ENCODE measurements at regions not wholly inside any gene's neighbourhood (a gene's known extent, or its start where the extent isn't known, plus 50 kb on each side); places are given as distances from the start of the nearest gene placed in this dataset.

- Histone ChIP-seq H3K27me3 (ENCODE audit: control insufficient read depth in 3 of 3, insufficient read depth in 3 of 3, low read length in 2 of 3) (no peaks in the 10 kb centered on the region), H3K4me3 (no peak overlapping the region), H3K27ac (ENCODE audit: low read depth in 1 of 2, low read length in 1 of 2) (no peak overlapping the region), H3K36me3 (ENCODE audit: control insufficient read depth in 4 of 4, insufficient read depth in 4 of 4, low read length in 4 of 4) (no peaks in the 10 kb centered on the region), H3K4me1 (ENCODE audit: control insufficient read depth in 5 of 5, insufficient read depth in 5 of 5, low read length in 5 of 5) (no peaks in the 10 kb centered on the region), H3K9me3 (ENCODE audit: control insufficient read depth in 4 of 4, insufficient read depth in 3 of 4, low read length in 3 of 4) (peaks cover 0 to 4% (median 2%) of the 10 kb centered on the region in 4 donors), H3K9ac (ENCODE audit: insufficient read depth in 1 of 2, low read length in 2 of 2) (no peak overlapping the region)
- DNase-seq (no peak), ATAC-seq (ENCODE audit: insufficient read depth, low FRiP score) (no peak)
- WGBS, 2 donors: 47 to 67% methylated on average over 2 of the region's 2 CpGs
- TF ChIP-seq CTCF (IDR thresholded peaks at IDR 0.05; ENCODE audit: control extremely low read depth, extremely low read depth): no peak
Measured at GRCh38 chr1:187168297-187168696, 339.5 kb downstream of the PLA2G4A start.

- no peak for ATAC-seq (ENCODE audit: insufficient read depth, low FRiP score)
Measured at GRCh38 chr1:187185389-187185788, 356.6 kb downstream of the PLA2G4A start.

GRCh38 chr1:187197685-187198084 is 368.9 kb downstream of the PLA2G4A start:
- Histone ChIP-seq H3K9me3 (ENCODE audit: control insufficient read depth in 4 of 4, insufficient read depth in 3 of 4, low read length in 3 of 4) (no peaks in the 10 kb centered on the region), H3K4me1 (ENCODE audit: control insufficient read depth in 5 of 5, insufficient read depth in 5 of 5, low read length in 5 of 5) (no peaks in the 10 kb centered on the region), H3K4me3 (no peak overlapping the region), H3K27ac (ENCODE audit: low read depth in 1 of 2, low read length in 1 of 2) (no peak overlapping the region), H3K27me3 (ENCODE audit: control insufficient read depth in 3 of 3, insufficient read depth in 3 of 3, low read length in 2 of 3) (no peaks in the 10 kb centered on the region), H3K36me3 (ENCODE audit: control insufficient read depth in 4 of 4, insufficient read depth in 4 of 4, low read length in 4 of 4) (no peaks in the 10 kb centered on the region), H3K9ac (ENCODE audit: insufficient read depth in 1 of 2, low read length in 2 of 2) (no peak overlapping the region)
- ATAC-seq (ENCODE audit: insufficient read depth, low FRiP score) (no peak), DNase-seq (no peak)
- no peak for TF ChIP-seq CTCF (IDR thresholded peaks at IDR 0.05; ENCODE audit: control extremely low read depth, extremely low read depth)

More at GRCh38 chr1:187185389-187185788, 356.6 kb downstream of the PLA2G4A start:
- Histone ChIP-seq H3K36me3 (ENCODE audit: control insufficient read depth in 4 of 4, insufficient read depth in 4 of 4, low read length in 4 of 4) (no peaks in the 10 kb centered on the region), H3K4me1 (ENCODE audit: control insufficient read depth in 5 of 5, insufficient read depth in 5 of 5, low read length in 5 of 5) (no peaks in the 10 kb centered on the region), H3K27ac (ENCODE audit: low read depth in 1 of 2, low read length in 1 of 2) (no peak overlapping the region), H3K9ac (ENCODE audit: insufficient read depth in 1 of 2, low read length in 2 of 2) (no peak overlapping the region), H3K27me3 (ENCODE audit: control insufficient read depth in 3 of 3, insufficient read depth in 3 of 3, low read length in 2 of 3) (no peaks in the 10 kb centered on the region), H3K9me3 (ENCODE audit: control insufficient read depth in 4 of 4, insufficient read depth in 3 of 4, low read length in 3 of 4) (peaks cover 0 to 2% (median 0%) of the 10 kb centered on the region in 4 donors), H3K4me3 (no peak overlapping the region)
- no peak for TF ChIP-seq CTCF (IDR thresholded peaks at IDR 0.05; ENCODE audit: control extremely low read depth, extremely low read depth)
- no peak for DNase-seq
- 82 to 90% methylated on average over 2 of the region's 2 CpGs for whole genome bisulfite sequencing, 2 donors

GRCh38 chr1:187203257-187203656 is 374.5 kb downstream of the PLA2G4A start:
- 93 to 94% methylated on average over 5 of the region's 5 CpGs for WGBS, 2 donors

More at GRCh38 chr1:187203257-187203656, 374.5 kb downstream of the PLA2G4A start:
- no peaks in the 10 kb centered on the region for H3K36me3 ChIP-seq (ENCODE audit: control insufficient read depth in 4 of 4, insufficient read depth in 4 of 4, low read length in 4 of 4)
- H3K9ac ChIP-seq (ENCODE audit: insufficient read depth in 1 of 2, low read length in 2 of 2): no peak overlapping the region
- no peak for TF ChIP-seq CTCF (IDR thresholded peaks at IDR 0.05; ENCODE audit: control extremely low read depth, extremely low read depth)
- H3K9me3 ChIP-seq (ENCODE audit: control insufficient read depth in 4 of 4, insufficient read depth in 3 of 4, low read length in 3 of 4): no peaks in the 10 kb centered on the region
- no peak for ATAC-seq (ENCODE audit: insufficient read depth, low FRiP score)
- no peaks in the 10 kb centered on the region for H3K4me1 ChIP-seq (ENCODE audit: control insufficient read depth in 5 of 5, insufficient read depth in 5 of 5, low read length in 5 of 5)
- no peak overlapping the region for H3K27ac ChIP-seq (ENCODE audit: low read depth in 1 of 2, low read length in 1 of 2)
- no peak for DNase-seq
- no peak overlapping the region for H3K4me3 ChIP-seq
- no peaks in the 10 kb centered on the region for H3K27me3 ChIP-seq (ENCODE audit: control insufficient read depth in 3 of 3, insufficient read depth in 3 of 3, low read length in 2 of 3)
